Right lobe of liver (tissue), 6 donors: ENCODE measurements at regions not wholly inside any gene's neighbourhood (a gene's known extent, or its start where the extent isn't known, plus 50 kb on each side); places are given as distances from the start of the nearest gene placed in this dataset.

Experiments
- ATAC-seq, 4 donors: fragments of 200-7000 bp; cut with Tn5 transposase; one replicate each; pipeline ENCODE4 v1.9.1; 2020; ENCODE audit warnings: mild to moderate bottlenecking in 4 of 4, moderate library complexity in 4 of 4
- DNase-seq, 3 donors: peaks; one replicate each; pipeline ENCODE4 v3.0.0-alpha.2; 2020
- H3K27ac ChIP-seq, 3 donors: fragments of 200-600 bp; one replicate each; pipeline ENCODE4 v1.8.0; 2022
- H3K27me3 ChIP-seq, 2 donors: fragments of 200-600 bp; one replicate each; pipeline ENCODE4 v1.8.0; 2022
- H3K36me3 ChIP-seq, 4 donors: fragments of 200-600 bp; sonication (generic) in 1 of 4; one replicate each; pipeline versions ENCODE4 v1.5.1 to v1.8.0; 2017 to 2022; ENCODE audit warnings: control low read depth in 1 of 4
- H3K4me1 ChIP-seq, 4 donors: fragments of 200-600 bp; sonication (generic) in 1 of 4; one replicate each; pipeline versions ENCODE4 v1.5.1 to v1.8.0; 2017 to 2022; ENCODE audit warnings: control low read depth in 1 of 4
- H3K4me3 ChIP-seq, 3 donors: fragments of 200-600 bp; one replicate each; pipeline ENCODE4 v1.8.0; 2022
- H3K9me3 ChIP-seq, 4 donors: fragments of 200-600 bp; sonication (generic) in 1 of 4; one replicate each; pipeline versions ENCODE4 v1.5.1 to v1.8.0; 2017 to 2022; ENCODE audit warnings: control low read depth in 1 of 4
- POLR2A ChIP-seq: fragments of 450-650 bp; IDR thresholded peaks from one replicate; pipeline ENCODE4 v1.6.1; 2017; ENCODE audit warnings: antibody characterized with exemption, mild to moderate bottlenecking
- WGBS: methylation state at CpG from one replicate; pipeline ENCODE4 v1.1.6; 2018; ENCODE audit warnings: low coverage, low lambda C conversion rate; ENCODE audit not compliant: insufficient coverage; ENCODE audit errors: missing lambda C conversion rate; 5-methylcytosine and 5-hydroxymethylcytosine counted together
- intact Hi-C, 2 donors: fragments of 100-400 bp; cut with DNase I; formaldehyde crosslinking; loops; one replicate each; pipeline versions ENCODE4 v1.11.2 to v1.14.1; 2022
- TF ChIP-seq, protein P1 (sequence below), 4 donors: fragments of 200-600 bp in 3 of 4; fragments of 450-650 bp in 1 of 4; IDR thresholded peaks; one replicate each; pipeline versions ENCODE4 v1.5.1 to v1.8.0; 2016 to 2022; ENCODE audit warnings: antibody characterized with exemption in 4 of 4, mild to moderate bottlenecking in 2 of 4
- donor health status: DM: no; HTN: yes; CAD: no.
- donor health status: DM: no; HTN: no; CAD: no.
- donor health status: DM: no; HTN: no; CAD: no.
- donor health status: DM: no; HTN: yes; CAD: no.
- donor health status: DM: no; HTN: yes; CAD: no.

DNA sequence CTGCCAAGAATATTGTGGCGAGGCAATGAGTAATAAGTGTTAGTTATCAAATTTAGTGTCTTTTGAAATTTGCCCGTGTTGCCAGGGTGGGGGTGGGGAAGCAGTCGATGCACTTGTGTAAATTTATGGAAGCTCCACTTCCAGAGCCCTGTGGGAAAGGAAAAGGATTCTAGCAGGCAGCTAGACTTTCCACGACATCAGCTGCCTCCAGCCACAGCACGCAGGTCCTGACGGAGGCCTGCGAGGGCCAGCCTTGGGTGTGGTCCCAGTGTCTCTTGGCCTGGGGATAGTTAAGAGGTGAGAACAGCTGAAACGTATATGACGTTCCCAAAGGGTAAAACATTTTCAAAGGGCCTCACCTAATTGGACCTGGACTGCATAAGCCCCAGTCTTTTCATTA is 433.0 kb downstream of the TSHZ3 start:
- TF ChIP-seq, protein P1, sequence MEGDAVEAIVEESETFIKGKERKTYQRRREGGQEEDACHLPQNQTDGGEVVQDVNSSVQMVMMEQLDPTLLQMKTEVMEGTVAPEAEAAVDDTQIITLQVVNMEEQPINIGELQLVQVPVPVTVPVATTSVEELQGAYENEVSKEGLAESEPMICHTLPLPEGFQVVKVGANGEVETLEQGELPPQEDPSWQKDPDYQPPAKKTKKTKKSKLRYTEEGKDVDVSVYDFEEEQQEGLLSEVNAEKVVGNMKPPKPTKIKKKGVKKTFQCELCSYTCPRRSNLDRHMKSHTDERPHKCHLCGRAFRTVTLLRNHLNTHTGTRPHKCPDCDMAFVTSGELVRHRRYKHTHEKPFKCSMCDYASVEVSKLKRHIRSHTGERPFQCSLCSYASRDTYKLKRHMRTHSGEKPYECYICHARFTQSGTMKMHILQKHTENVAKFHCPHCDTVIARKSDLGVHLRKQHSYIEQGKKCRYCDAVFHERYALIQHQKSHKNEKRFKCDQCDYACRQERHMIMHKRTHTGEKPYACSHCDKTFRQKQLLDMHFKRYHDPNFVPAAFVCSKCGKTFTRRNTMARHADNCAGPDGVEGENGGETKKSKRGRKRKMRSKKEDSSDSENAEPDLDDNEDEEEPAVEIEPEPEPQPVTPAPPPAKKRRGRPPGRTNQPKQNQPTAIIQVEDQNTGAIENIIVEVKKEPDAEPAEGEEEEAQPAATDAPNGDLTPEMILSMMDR (IDR thresholded peaks at IDR 0.05) = no peak
- no peak for TF ChIP-seq POLR2A
- WGBS = 31% methylated on average over 7 of the region's 9 CpGs
- no peak for ATAC-seq
- Histone ChIP-seq H3K9me3 (no peaks in the 10 kb centered on the region), H3K27me3 (no peaks in the 10 kb centered on the region), H3K27ac (no peak overlapping the region), H3K4me3 (no peak overlapping the region), H3K4me1 (no peaks in the 10 kb centered on the region), H3K36me3 (no peaks in the 10 kb centered on the region)
- intact Hi-C loops = no loop called here
- DNase-seq = no peak

DNA sequence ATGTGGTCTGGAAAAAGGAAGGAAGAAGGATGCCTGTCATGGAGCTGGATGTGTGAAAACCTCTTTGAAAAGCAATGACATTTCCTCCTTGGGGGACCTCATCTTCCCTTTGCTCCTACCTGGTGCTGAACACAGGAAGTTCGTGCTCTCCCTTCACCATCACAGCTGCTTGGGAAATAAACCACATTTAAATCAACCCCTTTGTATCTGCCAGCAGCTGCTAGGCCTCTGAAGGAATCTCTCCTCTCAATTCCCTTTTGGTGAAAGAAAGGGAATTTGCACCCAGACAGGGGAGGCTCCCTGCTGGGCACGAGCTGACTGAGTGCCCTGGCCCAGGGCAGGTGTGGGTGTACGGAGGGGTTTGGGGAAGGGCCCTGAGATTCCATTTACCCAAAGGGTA is 437.7 kb downstream of the TSHZ3 start:
- TF ChIP-seq POLR2A = no peak
- TF ChIP-seq, protein P1 (IDR thresholded peaks at IDR 0.05) = no peak
- Histone ChIP-seq H3K9me3 (no peaks in the 10 kb centered on the region), H3K27ac (no peak overlapping the region), H3K4me3 (no peak overlapping the region), H3K27me3 (no peaks in the 10 kb centered on the region), H3K36me3 (no peaks in the 10 kb centered on the region), H3K4me1 (no peaks in the 10 kb centered on the region)
- ATAC-seq (no peak), DNase-seq (no peak)
- WGBS = 69% methylated on average over 3 of the region's 3 CpGs
- intact Hi-C loops = no loop called here

DNA sequence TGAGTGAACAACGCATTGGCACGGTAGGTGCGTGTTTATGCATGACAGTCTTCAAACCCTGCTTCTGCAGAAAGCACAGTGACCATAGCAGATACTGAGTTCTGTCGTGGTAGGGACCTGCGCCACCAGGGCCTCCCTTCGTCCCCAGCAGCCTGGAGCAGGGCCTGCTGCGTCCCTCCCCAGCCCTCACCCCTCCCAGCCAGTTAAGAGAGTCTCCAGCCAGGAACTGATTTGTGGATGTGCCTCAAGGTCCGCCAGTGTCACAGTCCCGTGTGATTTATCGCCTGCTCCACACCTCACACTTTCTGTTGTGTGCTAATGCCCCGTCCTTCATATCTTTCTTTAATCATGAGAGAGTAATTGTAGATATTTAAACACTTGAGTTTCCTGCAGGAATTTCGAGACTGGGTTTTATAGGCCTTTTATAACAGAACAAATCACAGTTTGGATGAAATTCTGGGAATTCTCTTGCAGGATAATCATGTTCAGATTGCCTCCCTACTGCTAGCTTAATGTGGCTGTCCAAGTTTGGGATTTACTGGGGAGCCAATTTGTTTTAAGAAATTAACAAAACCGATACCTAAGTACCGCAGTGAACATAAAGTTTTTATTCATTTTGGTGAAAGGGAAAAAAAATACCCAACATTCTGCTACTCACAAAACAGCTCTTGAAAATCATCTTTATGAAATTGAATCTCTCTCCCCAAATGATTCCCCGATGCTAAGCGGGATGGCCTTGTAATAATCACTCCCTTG is 438.6 kb downstream of the TSHZ3 start:
- no peak for ATAC-seq
- H3K4me3 ChIP-seq = no peak overlapping the region
- H3K9me3 ChIP-seq = no peaks in the 10 kb centered on the region
- TF ChIP-seq, protein P1 (IDR thresholded peaks at IDR 0.05) = no peak
- TF ChIP-seq POLR2A = no peak
- no peak overlapping the region for H3K27ac ChIP-seq
- no peak for DNase-seq
- no peaks in the 10 kb centered on the region for H3K36me3 ChIP-seq
- no peaks in the 10 kb centered on the region for H3K4me1 ChIP-seq
- intact Hi-C loops = no loop called here
- 56% methylated on average over 10 of the region's 16 CpGs for WGBS
- no peaks in the 10 kb centered on the region for H3K27me3 ChIP-seq

GRCh38 chr19:30909216-30909615 is 440.0 kb downstream of the TSHZ3 start:
- H3K4me1 ChIP-seq = no peaks in the 10 kb centered on the region
- 71% methylated on average over 3 of the region's 4 CpGs for WGBS
- DNase-seq = no peak
- no peaks in the 10 kb centered on the region for H3K9me3 ChIP-seq
- ATAC-seq = no peak
- no peaks in the 10 kb centered on the region for H3K36me3 ChIP-seq
- H3K27ac ChIP-seq = no peak overlapping the region
- no peak for TF ChIP-seq POLR2A
- TF ChIP-seq, protein P1 (IDR thresholded peaks at IDR 0.05) = no peak
- H3K4me3 ChIP-seq = no peak overlapping the region
- no peaks in the 10 kb centered on the region for H3K27me3 ChIP-seq
- intact Hi-C loops = no loop called here
